ENCODE measurements at regions not wholly inside any gene's neighbourhood (a gene's known extent, or its start where the extent isn't known, plus 50 kb on each side); places are given as distances from the start of the nearest gene placed in this dataset.

DNA sequence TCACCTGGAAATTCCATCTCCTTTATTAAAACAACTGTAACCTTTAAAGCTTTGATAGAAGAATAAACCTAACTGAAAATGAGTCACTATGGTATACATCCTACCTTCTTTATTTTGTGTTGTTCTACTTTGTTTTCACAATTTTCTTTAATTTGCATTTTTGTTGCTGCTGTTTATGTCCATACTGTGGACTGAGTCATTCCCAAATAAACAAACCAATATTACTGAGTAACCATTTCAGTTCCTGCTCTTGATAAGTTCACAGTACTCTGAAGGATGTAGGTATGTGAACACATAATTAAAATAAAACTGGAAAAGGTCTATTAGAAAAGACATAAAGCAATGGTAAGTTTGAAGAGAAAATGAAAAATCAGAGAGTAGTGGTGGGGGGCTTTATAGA lies 528.5 kb upstream of the GOLIM4 start (continued):
- TF ChIP-seq AFF4 (CRISPR knock-in tag; IDR thresholded peaks at IDR 0.05; ENCODE audit: borderline replicate concordance), result no peak
- no peak for TF ChIP-seq FOXP4 (CRISPR knock-in tag; IDR thresholded peaks at IDR 0.05)
- TF ChIP-seq ATF1 (CRISPR knock-in tag; IDR thresholded peaks at IDR 0.05), result no peak

GRCh38 chr3:168622795-168623194 lies 527.1 kb upstream of the GOLIM4 start:
- H3K4me3 Mint-ChIP-seq, result no peak overlapping the region
- TF ChIP-seq E2F1 (CRISPR knock-in tag; IDR thresholded peaks at IDR 0.05) (no peak), ZNF138 (CRISPR knock-in tag; conservative IDR thresholded peaks at IDR 0.05) (no peak), ZNF512 (CRISPR knock-in tag; IDR thresholded peaks at IDR 0.05; ENCODE audit: borderline replicate concordance) (no peak), NFE2L1 (CRISPR knock-in tag; IDR thresholded peaks at IDR 0.05) (no peak), GABPB1 (CRISPR knock-in tag; IDR thresholded peaks at IDR 0.05) (no peak), SMAD3 (CRISPR knock-in tag; IDR thresholded peaks at IDR 0.05; ENCODE audit: borderline replicate concordance) (no peak), AR (CRISPR knock-in tag; IDR thresholded peaks at IDR 0.05) (no peak), NFYB (CRISPR knock-in tag; conservative IDR thresholded peaks at IDR 0.05; ENCODE audit: low read depth) (no peak), ZNF121 (CRISPR knock-in tag; IDR thresholded peaks at IDR 0.05) (no peak), OVOL2 (CRISPR knock-in tag; IDR thresholded peaks at IDR 0.05; ENCODE audit: borderline replicate concordance) (no peak), ETV6 (CRISPR knock-in tag; IDR thresholded peaks at IDR 0.05) (no peak), ZBTB21 (CRISPR knock-in tag; IDR thresholded peaks at IDR 0.05; ENCODE audit: borderline replicate concordance) (no peak), PRDM15 (CRISPR knock-in tag; IDR thresholded peaks at IDR 0.05) (no peak)
- H3K27me3 Mint-ChIP-seq (ENCODE audit: low read depth), result no peaks in the 10 kb centered on the region
- no peaks in the 10 kb centered on the region for H3K36me3 Mint-ChIP-seq
- no peaks in the 10 kb centered on the region for H3K9me3 Mint-ChIP-seq
- ChIA-PET CTCF (interaction anchor here (0.5 to 5.4 kb wide), 4 partner anchors 111 to 411 kb away, joined by 3 to 108 read pairs (median 6); no protein-coding TSS in a partner anchor), POLR2A (no interaction called here)
- peaks cover 57% of the 10 kb centered on the region for H3K4me1 Mint-ChIP-seq
- DNase-seq (ENCODE audit: low spot score) (no peak), ATAC-seq (no peak)
- H3K27ac Mint-ChIP-seq, result peak overlapping the region; percentile 42; the same call in 1 of the 2 replicates
